D721Med (cell line): ENCODE measurements at regions not wholly inside any gene's neighbourhood (a gene's known extent, or its start where the extent isn't known, plus 50 kb on each side); places are given as distances from the start of the nearest gene placed in this dataset.

Source experiments
- DNase-seq: peaks from one replicate; pipeline ENCODE4 v3.0.0; 2011; ENCODE audit warnings: low spot score; ENCODE audit not compliant: insufficient read length
- FAIRE-seq: peaks from 2 replicates; lab custom pipeline; 2011; peaks lifted over from hg19 to GRCh38; lab: Jason Lieb, UNC
- TF ChIP-seq, protein P1 (sequence below): IDR thresholded peaks from 2 replicates; pipeline ENCODE4 v1.5.1; 2012; ENCODE audit warnings: mild to moderate bottlenecking, control low read depth; ENCODE audit not compliant: insufficient read depth; ENCODE audit errors: missing control alignments

DNA sequence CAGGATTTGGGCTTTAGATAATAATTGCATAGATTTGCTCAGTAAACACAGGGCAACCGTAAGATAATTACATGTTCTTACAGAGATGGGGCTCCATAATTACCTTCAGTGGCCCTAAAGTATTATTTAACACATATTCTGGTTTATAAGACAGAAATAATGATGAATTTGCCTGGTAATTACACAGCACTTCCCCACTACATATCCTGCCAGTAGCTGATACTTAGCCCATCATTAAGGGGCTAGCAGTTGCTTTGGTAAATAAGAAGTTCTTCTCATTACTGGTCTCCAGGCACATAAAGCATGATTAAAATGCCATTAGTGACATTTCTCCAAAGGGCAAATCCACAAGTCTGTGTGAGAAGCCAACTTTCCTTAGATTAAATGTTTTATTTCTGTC lies 158.7 kb downstream of the NUAK1 start:
- FAIRE-seq (no peak), DNase-seq (no peak)
- TF ChIP-seq, protein P1, sequence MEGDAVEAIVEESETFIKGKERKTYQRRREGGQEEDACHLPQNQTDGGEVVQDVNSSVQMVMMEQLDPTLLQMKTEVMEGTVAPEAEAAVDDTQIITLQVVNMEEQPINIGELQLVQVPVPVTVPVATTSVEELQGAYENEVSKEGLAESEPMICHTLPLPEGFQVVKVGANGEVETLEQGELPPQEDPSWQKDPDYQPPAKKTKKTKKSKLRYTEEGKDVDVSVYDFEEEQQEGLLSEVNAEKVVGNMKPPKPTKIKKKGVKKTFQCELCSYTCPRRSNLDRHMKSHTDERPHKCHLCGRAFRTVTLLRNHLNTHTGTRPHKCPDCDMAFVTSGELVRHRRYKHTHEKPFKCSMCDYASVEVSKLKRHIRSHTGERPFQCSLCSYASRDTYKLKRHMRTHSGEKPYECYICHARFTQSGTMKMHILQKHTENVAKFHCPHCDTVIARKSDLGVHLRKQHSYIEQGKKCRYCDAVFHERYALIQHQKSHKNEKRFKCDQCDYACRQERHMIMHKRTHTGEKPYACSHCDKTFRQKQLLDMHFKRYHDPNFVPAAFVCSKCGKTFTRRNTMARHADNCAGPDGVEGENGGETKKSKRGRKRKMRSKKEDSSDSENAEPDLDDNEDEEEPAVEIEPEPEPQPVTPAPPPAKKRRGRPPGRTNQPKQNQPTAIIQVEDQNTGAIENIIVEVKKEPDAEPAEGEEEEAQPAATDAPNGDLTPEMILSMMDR, result no peak

DNA sequence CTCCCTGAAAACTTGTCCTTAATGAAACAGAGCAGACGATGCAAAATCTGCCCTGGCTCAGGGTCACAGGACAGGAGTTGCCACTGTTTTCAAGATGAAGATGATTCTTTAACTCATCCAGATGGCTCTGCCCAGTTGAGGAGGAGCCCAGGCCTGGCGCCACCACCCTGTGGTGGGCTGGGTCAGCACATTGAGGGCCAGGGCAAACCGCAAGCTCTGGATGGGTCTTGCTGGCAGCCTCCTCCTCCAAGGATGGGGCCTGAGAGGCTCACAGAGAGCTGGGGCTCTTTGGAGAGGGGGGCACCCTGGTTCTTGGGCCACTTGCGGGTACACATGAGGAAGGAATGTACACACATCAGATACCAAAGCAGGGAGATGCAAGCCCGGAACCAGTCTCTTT lies 158.2 kb downstream of the NUAK1 start:
- FAIRE-seq (no peak), DNase-seq (no peak)
- TF ChIP-seq, protein P1, result no peak

- FAIRE-seq (no peak), DNase-seq (no peak)
- TF ChIP-seq, protein P1, result no peak
Observed at GRCh38 chr12:105982022-105982421, 156.7 kb downstream of the NUAK1 start.

DNA sequence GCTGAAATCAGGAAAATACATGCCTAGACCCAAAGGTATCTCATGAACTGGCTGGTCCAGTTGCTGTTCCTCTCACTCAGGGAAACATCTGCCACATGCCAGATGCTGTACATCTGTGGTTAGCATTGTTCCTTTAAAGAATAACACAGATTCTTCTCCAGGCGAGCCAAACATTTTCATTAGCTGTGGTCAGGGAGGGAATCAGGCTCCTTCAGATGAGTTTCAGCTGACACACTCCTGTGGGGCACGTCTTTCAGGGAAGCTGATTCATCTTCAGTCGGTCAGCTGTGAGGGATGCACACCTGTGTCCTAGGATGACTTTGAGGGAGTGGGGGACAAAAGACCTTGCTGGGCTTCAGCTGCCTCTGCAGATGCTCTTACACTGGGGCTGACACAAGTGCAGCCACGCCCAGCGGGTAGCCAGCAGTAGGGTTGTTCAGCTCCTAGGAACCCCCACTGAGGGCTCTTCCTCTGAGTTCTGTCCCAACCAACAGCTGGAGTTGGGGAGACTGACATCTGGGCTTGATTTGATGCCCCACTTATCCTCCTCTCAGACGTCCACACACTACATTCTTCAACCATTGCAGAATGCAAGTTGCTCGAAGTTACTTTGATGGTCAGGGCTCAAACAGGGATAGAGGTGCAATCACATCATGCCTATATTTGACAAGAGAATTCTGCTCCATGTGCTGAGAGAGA lies 155.0 kb downstream of the NUAK1 start:
- FAIRE-seq (no peak), DNase-seq (no peak)
- TF ChIP-seq, protein P1, result no peak

DNA sequence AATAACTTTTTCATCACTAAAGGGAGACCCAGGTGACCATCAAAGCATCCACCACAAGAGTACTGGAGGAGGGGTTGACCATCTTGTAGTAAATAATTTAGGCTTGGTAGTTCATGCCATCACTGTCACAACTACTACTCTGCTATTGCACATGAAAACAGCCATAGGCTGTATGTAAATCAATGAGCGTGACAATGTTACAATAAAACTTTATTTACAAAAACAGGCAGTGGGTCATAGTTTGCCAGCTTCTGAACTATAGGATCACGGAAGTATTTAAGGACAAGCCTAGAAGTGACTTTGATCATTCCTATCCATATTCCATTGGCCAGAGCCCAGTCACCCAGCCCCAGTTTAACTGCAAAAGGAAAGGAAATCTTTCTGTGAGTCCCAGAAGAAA lies 153.4 kb downstream of the NUAK1 start:
- DNase-seq, result no peak
- TF ChIP-seq, protein P1, result no peak
- no peak for FAIRE-seq

- FAIRE-seq, result no peak
- DNase-seq, result no peak
- TF ChIP-seq, protein P1, result no peak
Observed at GRCh38 chr12:105986779-105987684, 151.7 kb downstream of the NUAK1 start.
